ENCODE measurements at regions not wholly inside any gene's neighbourhood (a gene's known extent, or its start where the extent isn't known, plus 50 kb on each side); places are given as distances from the start of the nearest gene placed in this dataset.

DNA sequence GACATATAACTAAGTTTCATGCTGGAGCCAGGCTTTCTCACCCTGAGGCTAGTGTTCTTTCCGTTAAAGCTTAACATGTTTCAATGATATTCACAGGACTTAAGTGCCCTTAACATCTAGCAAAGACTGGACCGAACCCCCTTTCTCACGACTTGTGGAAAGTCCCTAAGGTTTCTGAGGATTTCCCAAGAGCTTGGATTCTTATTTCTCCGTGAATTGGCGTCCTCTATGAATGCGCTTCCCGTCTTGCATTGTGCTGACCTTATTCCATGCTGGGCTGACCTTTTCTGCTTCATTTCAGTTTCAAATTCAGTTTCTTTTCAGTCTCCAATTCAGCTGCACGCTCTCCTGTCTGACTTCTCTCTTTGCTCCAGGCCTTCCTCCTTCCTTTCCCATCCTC, 206.4 kb downstream of the HS3ST3A1 start:
- TF ChIP-seq GATA2 (IDR thresholded peaks at IDR 0.05; ENCODE audit: low read depth, low read length), result no peak
- no peak for TF ChIP-seq GATA3 (IDR thresholded peaks at IDR 0.05; ENCODE audit: low read depth, low read length)

GRCh38 chr17:13393841-13394710, 207.7 kb downstream of the HS3ST3A1 start:
- TF ChIP-seq GATA2 (IDR thresholded peaks at IDR 0.05; ENCODE audit: low read depth, low read length) (no peak), GATA3 (IDR thresholded peaks at IDR 0.05; ENCODE audit: low read depth, low read length) (no peak)

DNA sequence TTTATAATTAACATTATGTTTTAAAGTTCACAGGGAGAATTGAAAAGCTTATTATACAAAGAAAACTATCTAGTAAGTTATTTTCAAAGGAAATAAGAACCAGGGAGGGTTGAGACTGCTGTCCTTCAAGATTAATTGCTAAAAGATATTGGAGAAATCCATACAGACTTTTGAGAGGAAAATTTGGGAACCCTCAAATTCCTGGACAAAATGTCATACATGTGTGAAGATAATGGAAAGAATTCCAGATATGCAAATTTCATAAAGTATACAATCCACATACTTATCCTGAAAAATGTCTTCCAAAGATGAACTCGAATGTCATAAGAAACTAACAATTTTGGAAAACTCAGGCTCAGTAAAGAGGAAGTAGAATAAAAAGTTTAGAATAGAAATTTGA, 213.8 kb downstream of the HS3ST3A1 start:
- no peak for TF ChIP-seq GATA2 (IDR thresholded peaks at IDR 0.05; ENCODE audit: low read depth, low read length)
- TF ChIP-seq GATA3 (IDR thresholded peaks at IDR 0.05; ENCODE audit: low read depth, low read length), result no peak

GRCh38 chr17:13387236-13387635, 214.5 kb downstream of the HS3ST3A1 start:
- TF ChIP-seq GATA3 (IDR thresholded peaks at IDR 0.05; ENCODE audit: low read depth, low read length) (no peak), GATA2 (IDR thresholded peaks at IDR 0.05; ENCODE audit: low read depth, low read length) (no peak)

DNA sequence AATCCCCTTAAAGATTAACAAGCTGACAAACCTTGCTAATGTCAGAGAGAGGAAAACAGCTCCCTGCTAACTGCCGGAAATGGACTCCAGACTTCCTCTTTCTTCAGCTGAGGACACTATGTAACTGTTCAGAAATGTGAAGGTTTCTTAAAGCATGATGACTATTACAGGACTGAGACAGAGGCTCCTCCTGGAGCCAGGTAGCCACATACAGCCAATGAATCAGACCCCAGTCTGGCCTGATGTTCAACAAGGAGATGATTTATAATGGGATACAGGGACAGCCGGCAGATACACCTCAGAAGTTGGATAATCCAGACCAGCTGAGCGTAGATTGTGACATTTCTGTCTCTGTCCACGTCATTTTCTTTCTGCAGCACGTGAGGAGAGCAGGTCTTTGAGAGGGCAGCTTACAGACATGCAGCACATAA, 216.2 kb downstream of the HS3ST3A1 start:
- TF ChIP-seq GATA3 (IDR thresholded peaks at IDR 0.05; ENCODE audit: low read depth, low read length), result no peak

DNA sequence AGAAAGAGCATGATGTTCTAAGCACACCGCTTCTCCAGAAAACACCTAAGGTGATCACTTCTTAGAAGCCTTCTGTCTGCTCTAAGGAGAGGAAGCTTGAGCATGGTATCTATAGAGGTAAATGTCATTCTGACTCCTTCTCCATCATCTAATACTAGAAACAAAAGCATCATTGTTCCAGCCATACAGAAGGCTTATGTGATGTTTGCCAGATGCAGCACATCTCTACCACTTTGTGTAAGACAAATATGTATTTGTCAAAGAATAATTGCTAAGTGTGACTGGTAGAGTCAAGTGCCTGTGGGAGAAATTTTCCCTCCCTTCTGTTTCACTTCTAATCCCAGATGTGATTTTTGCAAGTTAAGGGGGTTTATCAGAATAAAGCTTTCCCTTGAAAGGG, 217.1 kb downstream of the HS3ST3A1 start:
- no peak for TF ChIP-seq GATA3 (IDR thresholded peaks at IDR 0.05; ENCODE audit: low read depth, low read length)
- no peak for TF ChIP-seq GATA2 (IDR thresholded peaks at IDR 0.05; ENCODE audit: low read depth, low read length)

DNA sequence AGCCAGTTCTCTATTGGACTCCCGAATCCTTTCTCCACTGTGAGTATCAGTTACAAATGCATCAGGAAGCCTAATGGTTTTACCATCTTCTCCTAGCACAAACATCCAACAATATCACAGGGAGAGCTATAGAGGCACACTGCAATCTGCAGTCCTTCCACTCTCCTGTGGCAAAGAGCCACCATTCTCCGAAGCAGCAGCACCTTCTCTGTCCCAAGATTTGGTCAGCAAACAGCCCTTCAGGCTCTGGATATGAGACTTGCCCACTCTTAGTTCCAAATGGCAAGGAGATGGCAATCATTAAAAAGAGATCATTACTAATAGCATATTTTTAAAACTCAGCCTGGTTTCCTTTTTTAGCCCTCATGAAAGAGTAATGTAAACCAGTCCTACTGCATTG, 223.4 kb downstream of the HS3ST3A1 start:
- no peak for TF ChIP-seq GATA2 (IDR thresholded peaks at IDR 0.05; ENCODE audit: low read depth, low read length)

GRCh38 chr17:13374203-13375143, 227.3 kb downstream of the HS3ST3A1 start:
- TF ChIP-seq GATA3 (IDR thresholded peaks at IDR 0.05; ENCODE audit: low read depth, low read length), result no peak
- TF ChIP-seq GATA2 (IDR thresholded peaks at IDR 0.05; ENCODE audit: low read depth, low read length), result no peak

GRCh38 chr17:13372432-13372831, 229.3 kb downstream of the HS3ST3A1 start:
- TF ChIP-seq GATA3 (IDR thresholded peaks at IDR 0.05; ENCODE audit: low read depth, low read length) (no peak), GATA2 (IDR thresholded peaks at IDR 0.05; ENCODE audit: low read depth, low read length) (no peak)

GRCh38 chr17:13367154-13367553, 234.6 kb downstream of the HS3ST3A1 start:
- no peak for TF ChIP-seq GATA3 (IDR thresholded peaks at IDR 0.05; ENCODE audit: low read depth, low read length)
- no peak for TF ChIP-seq GATA2 (IDR thresholded peaks at IDR 0.05; ENCODE audit: low read depth, low read length)

DNA sequence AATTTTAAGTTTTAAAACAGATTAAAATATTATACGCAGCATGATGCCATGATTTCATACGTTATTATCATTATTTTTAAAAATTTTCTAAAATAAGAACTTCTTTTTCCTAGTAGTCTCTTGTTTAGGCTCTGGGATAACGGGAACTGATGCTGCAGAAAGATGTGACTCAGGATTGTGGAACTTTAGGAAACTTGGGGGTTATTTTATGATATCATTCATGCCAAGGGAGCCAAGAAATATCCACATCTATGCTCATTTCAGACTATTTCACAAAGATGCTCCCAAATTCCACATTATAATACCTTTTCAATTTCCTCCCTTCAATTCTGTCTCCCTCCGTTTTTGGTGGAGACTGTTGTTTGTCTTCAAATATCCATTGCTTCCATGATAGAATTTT, 236.4 kb downstream of the HS3ST3A1 start:
- TF ChIP-seq GATA3 (IDR thresholded peaks at IDR 0.05; ENCODE audit: low read depth, low read length) (no peak), GATA2 (IDR thresholded peaks at IDR 0.05; ENCODE audit: low read depth, low read length) (no peak)

DNA sequence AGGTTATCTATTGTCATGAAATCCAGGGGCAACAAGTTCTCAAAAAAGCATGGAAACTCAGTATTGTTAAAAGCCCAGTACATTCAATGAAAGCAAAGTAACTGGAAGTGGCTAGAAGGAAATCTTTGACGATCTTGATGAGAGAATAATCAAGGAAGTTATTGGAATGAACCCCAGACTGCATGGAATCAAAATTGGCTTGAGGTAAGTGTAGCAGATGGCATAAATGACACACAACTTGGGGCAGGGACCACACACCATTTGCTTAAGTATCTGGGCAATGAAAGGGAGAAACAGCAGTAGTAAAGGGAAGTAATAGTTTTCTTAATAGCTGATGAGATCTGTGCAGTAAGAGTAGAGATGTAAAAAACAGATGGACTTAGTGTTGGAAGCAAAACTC, 238.0 kb downstream of the HS3ST3A1 start:
- TF ChIP-seq GATA3 (IDR thresholded peaks at IDR 0.05; ENCODE audit: low read depth, low read length) (no peak), GATA2 (IDR thresholded peaks at IDR 0.05; ENCODE audit: low read depth, low read length) (no peak)

DNA sequence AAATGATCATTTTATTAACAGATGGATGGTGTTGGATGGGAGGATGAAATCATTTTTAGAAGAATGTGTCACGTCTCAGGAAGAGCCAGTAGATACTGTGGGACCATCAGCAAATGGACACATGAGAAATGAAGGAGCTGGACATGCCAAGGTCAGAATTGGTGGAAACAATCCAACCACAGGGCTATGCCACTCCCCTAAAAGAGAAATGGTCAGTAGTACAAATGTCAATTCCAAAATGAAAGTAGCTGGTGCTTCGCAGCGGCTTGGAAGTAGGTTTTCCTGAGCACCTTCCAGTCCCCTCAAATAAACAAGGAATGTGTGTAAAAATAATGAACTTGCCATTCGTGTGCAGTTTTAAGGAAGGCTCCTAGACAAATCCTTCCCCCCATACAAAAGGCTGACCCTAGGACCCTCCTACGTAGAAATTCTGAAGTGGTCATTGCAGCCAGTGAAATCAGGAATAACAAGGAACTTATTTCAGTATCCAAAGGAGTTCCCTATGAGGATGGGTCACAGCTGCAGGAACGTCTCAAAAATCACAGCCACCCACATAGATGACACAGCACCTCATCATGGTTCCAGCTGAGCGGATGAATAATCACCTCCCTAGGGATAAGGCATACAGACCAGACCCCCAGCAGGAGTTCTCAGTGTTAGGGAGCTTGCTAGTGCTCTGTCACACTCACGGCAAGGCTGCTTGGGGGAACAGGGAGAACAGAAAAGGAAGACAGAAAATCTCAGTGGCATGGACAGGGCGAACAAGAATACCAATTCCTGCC, 239.2 kb downstream of the HS3ST3A1 start:
- TF ChIP-seq GATA3 (IDR thresholded peaks at IDR 0.05; ENCODE audit: low read depth, low read length), result no peak
- TF ChIP-seq GATA2 (IDR thresholded peaks at IDR 0.05; ENCODE audit: low read depth, low read length), result no peak

- TF ChIP-seq GATA3 (IDR thresholded peaks at IDR 0.05; ENCODE audit: low read depth, low read length), result no peak
- no peak for TF ChIP-seq GATA2 (IDR thresholded peaks at IDR 0.05; ENCODE audit: low read depth, low read length)
These were observed 242.0 kb downstream of the HS3ST3A1 start for GRCh38 chr17:13359774-13360173.
